Stimulated activated CD4-positive, alpha-beta T cell treated with anti-CD3 and anti-CD28 coated beads, Interleukin-1b, Interleukin-23, amount 100 ng/mL, for 1 hour (primary cell): ENCODE measurements at regions not wholly inside any gene's neighbourhood (a gene's known extent, or its start where the extent isn't known, plus 50 kb on each side); places are given as distances from the start of the nearest gene placed in this dataset.

Experiments used
- DNase-seq, 2 donors: peaks; one replicate each; pipeline ENCODE4 v3.0.0-alpha.2; 2020; ENCODE audit warnings: low read depth in 2 of 2

DNA sequence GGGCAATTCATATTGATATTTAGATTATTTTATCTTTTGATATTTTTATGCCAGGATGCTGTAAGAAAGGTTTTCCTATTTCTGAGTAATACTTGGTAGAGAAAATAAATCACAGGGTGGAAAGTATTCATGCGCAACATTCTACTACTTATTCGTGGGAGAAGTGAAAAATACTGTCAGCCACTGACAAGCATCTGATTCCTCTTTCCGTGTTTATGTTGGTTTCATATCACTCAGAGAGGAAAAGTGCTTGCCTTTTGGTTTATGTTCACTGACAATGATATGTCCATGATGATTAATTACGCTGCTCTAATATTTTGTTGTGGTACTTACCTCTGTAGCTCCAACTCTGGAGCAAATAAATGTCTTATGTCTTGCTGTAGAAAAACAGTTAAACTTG, 429.4 kb downstream of the EDEM1 start:
- no peak for DNase-seq

DNA sequence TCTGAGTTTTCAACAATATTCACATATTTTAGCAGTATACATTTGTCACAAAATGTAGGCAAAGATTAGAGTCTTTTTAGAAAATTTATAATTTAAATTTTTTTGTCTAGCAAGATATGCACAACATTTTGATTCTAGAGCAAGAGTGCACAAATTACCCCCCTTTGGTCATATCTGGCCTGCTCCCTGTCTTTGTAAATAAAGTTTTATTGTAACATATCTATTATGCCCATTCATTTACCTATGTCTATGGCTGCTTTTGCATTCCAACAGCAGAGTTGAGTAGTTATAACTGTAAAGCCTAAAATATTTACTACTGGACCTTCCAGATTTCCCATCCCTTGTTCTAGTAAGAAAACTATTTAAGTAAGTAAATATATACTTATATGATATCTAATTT, 430.7 kb downstream of the EDEM1 start:
- no peak for DNase-seq

DNA sequence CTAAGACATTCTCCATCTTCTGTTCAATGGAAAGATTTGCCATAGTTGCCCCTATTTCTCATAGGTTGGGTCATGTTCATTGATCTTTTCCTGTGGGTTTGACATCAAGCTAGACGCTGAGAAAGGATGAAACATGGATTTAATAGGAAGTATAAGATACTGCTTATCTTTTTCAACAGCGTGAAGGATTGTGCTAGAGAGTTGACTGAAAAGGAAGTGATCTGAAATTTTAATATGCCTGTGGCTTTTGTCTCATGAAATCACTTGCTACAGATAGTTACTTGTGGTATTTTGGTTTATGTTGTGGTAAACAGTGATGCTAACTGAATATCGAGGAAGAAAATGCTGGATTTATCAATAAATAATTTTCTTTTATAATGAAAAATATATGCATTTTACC, 442.9 kb downstream of the EDEM1 start:
- DNase-seq: no peak

DNA sequence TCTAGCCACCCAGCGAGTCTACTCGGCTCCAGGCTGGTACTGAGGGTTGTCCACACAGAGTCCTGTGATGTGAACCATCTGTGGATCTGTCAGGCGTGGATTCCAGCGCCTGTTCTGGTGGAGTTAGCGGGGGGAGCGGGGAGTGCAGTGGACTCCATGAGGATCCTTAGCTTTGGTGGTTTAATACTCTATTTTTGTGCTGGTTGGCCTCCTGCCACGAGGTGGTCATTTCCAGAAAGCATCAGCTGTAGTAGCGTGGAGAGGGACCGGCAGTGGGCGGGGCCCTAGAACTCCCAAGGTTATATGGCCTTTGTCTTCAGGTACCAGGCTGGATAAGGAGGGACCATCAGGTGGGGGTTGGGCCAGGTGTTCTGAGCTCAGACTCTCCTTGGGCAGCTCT, 446.5 kb downstream of the EDEM1 start:
- no peak for DNase-seq

DNA sequence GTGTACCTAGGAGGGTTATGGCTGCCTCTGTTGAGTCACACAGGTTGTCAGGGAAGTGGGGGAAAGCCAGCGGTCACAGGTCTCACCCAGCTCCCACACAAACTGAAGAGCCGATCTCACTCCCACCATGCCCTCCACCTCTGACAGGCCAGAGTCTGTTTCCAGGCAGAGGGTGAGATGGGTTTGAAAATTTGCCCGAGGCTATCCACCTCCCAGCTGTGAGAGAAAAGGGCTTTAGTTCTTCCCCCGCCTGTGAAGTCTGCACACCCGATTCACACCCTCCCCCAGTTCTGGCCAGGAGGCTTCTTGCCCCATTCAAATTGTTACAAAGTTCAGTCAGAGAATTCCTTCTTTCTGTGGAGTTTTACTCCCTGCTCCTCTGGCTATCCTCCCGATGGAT, 446.9 kb downstream of the EDEM1 start:
- DNase-seq: no peak

DNA sequence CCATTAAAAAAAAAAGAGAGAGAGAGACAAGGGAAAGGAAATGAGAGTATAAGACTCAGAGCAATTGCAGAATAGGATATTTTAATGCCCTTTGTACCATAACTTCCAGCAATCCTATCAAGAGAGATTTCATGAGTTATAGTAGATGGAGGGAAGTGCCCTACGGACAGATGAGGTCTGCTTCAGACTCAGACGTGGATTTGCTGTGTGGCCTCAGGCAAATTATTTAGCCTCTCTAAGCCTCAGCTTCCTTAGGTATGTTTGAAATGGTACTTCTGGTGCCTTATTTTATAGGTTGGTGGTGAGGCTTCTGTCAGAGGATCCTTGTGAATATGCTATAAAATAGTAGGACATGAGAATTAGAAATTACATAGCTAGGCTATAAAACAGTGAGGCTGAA, 448.2 kb downstream of the EDEM1 start:
- DNase-seq: no peak

DNA sequence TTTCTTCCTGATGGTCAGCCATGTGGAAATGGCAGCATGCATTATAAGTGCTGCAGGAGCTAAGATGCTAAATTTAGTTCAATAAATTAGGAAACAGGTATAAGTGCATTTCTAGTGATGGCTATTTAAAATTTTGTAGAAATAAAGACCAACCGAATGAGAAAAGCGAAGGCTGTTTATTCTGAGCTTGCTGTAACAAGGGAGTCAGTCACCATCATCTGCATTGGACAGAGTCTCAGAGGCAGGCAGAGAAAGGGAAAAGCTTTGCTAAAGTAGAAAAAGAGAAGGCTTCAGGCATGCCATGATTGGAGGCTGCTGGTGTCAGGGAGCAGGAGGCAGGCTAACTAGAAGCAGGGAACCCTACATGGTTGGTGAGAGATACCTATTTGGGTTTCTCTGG, 451.0 kb downstream of the EDEM1 start:
- no peak for DNase-seq

DNA sequence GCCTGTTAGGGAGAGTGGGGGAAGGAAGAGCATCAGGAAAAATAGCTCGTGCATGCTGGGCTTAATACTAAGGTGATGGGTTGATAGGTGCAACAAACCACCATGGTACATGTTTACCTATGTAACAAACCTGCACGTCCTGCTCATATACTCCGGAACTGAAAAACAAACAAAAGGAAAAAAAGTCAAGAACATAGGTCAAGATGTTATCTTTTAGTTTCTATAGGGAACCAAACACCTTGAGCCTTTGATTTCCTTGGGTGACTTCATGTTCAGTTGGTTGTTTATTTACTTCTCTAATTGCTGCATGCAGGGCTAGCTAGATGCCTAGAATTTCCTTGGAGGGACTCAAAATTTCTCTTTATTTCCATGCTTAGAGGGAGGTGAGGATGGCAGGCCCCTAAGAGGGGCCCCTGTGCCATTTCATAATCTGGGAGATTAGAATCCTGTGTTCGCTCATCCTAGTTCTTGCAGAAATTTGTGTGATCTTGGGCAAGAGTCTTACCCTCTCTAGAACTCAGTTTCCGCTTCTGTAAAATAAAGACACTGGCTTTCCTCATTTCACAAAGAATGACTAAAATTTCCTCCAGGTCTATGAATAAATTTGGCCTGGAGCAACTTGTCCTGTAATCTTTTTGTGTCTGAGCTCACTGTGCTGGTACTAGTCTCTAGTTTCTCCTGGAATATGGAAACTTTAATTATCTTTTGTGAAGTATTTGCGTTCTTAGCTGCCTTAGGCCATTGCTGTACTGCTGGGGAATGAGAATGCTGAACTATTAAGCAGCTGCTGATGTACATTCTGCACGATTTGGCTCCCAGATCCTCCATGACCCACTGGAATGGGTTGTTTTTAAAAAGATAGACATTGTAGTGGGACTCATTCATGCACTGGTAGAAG, 457.5 kb downstream of the EDEM1 start:
- DNase-seq: no peak

DNA sequence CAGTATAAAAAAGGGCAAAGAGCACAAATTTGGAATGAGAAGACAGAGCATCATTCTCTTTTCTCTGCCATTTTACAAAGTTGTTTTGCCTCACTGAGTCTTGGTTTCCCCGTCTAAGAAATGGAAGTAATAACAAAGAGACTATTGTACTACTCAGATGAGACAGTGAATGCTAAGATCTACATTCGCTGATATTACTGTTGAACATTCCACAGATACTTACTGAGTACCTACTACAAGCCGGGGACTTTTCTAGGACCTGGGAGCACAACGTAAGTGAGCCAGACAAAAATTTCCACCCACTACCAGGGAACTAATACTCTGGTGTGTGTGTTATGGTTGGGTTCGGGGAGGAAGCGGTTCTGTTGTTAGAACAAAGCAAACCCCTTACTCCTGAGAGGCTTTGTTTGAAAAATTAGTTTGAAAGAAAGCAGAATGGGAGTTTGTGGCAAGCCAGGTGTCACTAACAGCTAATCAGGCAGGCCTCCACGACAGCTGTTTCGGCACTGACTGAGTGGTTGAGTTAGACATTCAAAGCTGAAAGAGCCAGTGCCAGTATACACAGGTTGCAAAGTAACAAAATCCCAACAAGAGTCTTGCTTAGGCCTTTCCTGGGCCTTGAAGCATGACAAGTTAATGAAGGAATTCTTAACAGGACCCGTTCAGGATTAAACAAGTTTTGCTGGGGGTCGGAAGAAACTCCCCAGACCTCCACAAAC, 458.3 kb downstream of the EDEM1 start:
- no peak for DNase-seq

DNA sequence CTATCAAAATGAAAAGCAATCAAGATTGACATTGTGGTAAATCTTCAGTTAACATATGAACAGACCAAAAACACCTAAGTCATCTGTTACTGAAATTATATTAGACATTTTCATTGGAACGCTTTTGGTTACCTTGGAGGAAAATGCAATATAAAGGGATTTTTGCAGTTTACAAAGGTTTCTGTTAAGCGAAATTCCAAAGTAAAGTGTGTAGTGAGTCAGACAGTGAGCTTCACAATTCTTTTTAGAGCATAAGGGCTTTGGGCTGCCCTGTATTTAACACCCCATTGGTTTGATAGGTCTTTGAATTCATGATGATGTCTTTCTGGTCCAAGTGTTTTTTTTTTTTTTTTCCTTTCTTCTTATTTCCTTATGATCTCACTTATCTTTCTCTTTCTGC, 462.8 kb downstream of the EDEM1 start:
- DNase-seq: no peak

DNA sequence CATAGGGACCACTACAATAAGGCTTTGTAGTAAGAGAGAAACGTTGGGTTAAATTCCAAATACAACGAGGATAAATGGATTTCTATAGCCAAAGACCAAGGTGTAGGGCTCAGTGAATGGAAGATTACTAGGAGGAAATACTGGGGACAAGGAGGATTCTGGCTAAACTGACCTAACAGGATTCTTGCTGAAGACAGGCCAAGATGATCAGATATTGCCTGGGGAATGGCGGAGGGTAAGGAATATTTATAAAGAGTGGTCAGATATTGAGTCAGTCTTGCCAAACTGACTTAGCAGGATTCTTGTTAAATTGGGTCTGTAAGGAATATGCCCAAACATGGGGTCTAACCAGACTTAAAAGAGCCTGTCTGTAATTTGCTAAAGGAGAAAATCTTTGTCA, 463.8 kb downstream of the EDEM1 start:
- DNase-seq: no peak

DNA sequence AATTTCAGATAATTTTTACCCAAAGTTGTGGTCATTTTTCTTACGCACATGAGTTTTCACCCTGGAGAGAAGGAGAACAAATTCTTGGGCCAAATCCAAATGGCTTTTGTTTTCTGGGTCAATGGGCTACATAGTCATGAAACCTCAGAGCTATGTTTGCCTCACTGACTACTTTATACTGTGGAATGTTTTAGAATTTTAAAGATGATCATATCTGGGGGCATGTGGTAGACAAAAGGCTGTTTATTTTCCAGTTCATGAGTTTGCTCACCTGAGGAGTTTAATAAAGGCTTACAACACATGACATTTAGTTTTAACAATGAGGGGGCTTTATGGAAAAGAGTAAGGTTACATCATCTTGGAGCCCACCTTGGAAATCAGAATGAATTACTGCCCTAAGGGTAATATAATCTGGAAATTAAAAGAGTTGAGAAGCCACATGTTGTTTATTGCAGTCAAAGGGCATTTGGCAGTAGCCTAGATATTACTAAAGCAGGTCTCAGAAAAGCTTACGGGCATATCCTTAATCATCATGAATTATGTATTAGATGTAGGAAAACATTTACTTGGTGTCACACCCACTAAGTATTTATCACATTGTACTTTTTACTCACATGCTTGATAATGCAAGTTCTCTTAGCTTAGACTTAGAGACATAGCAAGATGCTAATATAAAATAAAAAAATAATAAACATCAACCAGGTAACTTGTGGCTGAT, 466.1 kb downstream of the EDEM1 start:
- DNase-seq: no peak

DNA sequence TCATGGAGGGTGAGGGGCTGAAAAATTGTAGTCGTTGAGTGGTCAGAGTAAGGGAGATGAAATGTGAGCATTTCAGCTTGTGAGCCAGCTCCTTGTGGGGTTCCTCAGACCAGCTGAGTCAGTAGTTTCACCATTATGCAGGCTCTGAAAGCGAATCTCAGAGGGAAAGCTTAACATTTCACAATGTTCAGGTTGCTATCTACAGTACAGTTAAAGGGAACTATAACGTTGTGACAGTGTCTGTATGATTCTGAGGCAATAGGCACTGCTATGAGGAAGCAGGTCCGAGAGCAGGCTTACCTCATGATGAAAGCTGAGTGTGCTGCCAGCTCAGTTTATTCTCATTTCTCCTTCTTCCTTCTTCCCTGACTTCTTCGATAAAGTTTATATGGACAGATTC, 469.6 kb downstream of the EDEM1 start:
- no peak for DNase-seq

DNA sequence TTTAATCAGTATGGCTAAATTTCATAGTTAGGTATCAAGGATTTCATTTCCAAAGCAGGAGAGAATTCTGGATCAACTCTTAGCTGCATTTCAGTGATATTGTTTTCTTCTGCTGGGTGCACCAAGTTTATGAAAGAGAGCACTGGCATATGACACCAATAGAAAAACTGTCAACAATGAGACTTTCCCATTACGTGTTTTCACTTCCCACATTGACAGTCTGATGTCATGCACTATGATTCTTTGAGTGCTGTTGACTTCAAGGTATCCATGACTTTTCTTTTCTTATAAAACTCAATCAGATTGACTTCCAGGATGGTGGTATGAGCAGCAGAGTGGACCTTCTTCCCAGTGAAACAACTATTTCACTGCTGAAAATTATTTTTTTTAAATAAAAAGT, 476.1 kb downstream of the EDEM1 start:
- DNase-seq: no peak

DNA sequence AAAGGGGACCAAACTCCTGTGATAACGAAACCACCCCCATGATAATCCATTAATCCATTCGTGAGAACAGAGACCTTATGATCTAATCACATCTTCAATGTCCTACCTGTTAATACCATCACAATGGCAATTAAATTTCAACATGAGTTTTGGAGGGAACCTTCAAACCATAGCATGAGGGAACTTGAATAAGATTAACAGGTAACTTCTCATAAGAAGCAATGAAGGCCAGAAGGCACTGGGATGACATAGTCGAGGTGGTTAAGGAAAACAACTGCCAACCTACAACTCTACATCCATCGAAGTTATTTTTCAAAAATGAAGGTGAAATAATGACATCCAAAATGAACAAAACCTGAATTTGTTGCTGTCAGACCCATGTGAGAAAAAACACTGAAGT, 478.9 kb downstream of the EDEM1 start:
- no peak for DNase-seq

DNA sequence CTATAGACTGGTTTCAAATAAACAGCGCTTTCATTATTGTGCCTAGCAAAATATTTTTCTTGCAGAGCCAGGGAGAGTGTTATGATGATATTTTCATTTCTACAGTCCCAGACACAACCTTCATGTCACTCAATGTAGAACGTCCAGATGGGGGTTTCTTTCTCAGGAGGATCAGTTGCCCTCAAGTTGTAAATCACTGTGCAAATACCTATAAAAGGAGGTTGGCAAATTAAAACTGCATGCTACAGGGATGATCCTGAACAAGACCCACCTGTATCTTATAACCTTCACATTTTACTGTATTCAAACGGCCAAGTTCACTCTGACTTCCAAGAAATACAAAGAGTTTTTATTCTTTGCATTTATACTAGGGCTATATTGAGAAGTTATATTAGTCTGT, 486.0 kb downstream of the EDEM1 start:
- no peak for DNase-seq

DNA sequence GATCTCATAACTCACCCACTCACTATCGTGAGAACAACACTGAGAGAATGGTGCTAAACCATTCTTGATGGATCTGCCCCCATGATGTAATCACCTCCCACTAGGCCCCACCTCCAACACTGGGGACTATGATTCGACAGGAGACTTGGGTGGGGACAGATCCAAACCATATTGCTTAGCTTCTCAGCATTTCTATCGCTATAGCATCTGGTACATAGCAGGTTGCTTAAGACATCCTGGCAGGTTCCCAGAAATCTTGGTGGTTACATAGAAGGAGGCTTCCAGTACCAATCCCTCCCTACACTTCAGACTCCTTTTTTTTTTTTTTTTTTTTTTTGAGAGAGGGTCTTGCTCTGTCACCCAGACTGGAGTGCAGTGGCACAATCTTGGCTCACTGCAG, 487.8 kb downstream of the EDEM1 start:
- DNase-seq: no peak

DNA sequence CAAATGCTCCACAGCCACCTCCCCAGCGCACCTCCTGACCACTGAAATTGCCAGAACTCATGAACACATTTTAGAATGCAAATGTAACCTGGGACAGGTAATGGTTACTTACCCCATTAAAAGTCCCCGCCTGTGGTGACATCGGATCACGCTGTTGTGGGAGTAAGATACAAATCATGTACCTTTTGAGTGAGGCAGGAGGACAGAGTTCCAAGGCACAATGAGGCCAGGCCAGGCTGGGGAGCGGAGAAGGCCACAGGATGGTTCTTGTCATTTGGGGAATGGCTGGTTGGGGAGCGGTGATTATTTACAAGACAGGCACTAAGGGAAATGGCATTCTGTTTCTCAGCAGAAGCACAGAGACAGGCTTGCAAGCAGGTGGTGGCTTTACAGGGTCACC, 490.0 kb downstream of the EDEM1 start:
- no peak for DNase-seq

DNA sequence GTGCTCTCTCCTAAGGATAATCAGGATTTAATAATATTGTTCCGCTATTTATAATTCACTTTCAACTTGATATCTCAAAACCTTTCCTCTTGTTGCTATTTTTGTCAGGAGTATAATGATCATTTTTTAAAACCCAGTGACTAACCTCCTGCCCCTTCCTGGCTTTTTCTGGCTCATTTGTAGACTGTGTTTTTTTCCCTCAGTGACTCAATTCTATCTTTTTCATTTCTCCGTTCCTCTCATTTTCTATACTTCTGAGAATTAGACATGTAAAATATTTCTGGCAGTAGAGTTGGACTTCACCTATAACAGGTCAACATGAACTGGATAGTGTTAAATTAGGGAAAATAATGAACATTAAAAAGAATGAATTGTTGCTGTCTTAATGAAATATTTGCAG, 490.7 kb downstream of the EDEM1 start:
- DNase-seq: no peak

DNA sequence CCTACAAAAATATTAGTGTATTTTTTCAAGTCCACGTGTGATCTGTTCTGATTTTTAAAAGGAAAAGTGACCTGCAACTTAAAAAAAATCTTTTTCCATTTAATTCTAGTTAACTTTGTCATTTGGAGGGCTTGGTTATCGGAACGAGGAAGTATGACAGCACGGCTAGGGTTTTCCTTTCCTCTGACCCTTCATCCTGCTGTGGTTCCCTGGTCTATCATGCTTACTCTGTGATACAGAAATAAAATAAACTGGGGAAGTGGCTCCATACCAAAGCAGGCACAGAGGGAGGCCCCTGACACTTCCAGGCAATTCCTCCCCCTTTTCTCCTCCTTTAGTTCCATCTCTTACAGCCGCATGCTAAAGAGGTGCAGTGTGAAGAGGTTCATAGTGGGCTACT, 491.3 kb downstream of the EDEM1 start:
- DNase-seq: no peak

DNA sequence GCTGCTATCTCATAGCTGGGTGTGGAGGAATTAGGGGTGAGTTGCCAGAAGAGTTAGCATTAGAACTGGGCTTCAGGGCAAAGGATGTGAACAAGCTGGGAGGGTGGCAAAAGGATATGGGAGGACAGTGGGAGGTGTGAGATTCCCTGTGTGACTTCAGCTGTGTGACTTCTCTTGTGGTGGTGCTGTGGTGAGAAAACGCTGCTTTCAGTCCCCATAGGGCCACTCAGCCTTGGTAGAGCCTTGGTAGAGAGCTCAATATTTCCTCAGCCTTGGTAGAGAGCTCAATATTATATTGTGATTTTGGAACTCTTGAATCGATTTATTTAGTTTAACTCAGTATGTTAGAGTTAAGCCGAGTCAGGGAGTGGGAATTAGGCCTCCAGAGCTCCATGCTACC, 499.7 kb downstream of the EDEM1 start:
- no peak for DNase-seq

DNA sequence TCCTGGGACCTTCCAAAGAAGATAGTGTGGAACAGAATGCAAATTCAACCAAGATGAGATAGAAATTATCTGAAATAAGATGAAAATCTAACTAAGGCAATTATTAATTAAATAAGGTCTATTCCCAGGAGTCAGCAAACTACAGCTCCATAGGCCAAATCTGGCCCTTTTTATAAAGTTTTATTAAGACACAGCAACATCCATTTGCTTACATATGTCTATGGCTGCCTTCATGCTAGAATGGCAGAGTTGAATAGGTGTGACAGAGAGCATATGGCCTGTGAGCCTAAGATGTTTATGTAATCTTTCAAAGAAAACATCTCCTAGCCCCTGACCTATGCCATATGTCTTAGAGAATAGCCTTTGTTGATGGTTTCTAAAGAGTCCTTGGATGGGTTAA, 503.0 kb downstream of the EDEM1 start:
- no peak for DNase-seq
